GM12864 (cell line): ENCODE measurements at regions not wholly inside any gene's neighbourhood (a gene's known extent, or its start where the extent isn't known, plus 50 kb on each side); places are given as distances from the start of the nearest gene placed in this dataset.

Source experiments
- DNase-seq: peaks from one replicate; pipeline ENCODE4 v3.0.0-alpha.2; 2011; ENCODE audit warnings: low read depth
- H3K4me3 ChIP-seq: 2 replicates; pipeline ENCODE4 v1.5.1; 2011; ENCODE audit warnings: mild to moderate bottlenecking, low read depth, low read length, control low read depth
- TF ChIP-seq, protein P1 (sequence below): IDR thresholded peaks from 2 replicates; pipeline ENCODE4 v1.5.1; 2011; ENCODE audit warnings: low read depth, mild to moderate bottlenecking, moderate library complexity, low read length, control low read depth, inconsistent platforms; ENCODE audit errors: missing control alignments

DNA sequence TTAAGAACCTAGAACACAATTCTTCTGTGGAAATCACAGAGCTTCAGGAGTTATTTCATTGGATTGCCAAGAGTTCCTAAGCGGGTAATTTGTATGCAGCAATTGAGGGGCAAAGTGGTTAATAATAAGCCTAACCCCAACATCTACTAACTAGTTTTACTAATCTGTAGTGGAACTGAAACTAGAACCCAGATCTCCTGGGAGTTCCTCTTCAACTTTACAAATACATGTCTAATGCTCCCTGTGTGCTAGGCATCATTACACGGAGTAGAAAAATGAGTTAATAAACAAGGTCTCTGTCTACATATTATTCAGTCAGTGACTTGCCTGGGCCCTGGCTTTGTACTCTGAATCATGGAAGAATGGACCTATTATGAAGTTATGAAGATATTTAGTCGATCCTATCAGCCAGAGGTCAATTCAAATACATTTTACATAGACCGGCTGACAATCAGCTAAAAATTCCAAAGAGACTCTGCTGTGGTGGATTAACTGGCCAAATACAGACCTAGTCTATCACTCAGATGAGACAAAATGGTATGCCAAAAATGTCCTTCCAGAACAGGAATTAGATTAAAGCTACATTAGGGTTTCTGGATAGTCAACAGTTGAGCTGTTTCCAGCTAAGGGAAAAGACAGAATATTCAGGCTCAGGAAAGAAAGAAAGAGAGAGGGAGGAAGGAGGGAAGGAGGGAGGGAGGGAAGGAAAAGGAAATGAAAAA lies 326.0 kb downstream of the FBXW7 start:
- H3K4me3 ChIP-seq = no peak overlapping the region
- TF ChIP-seq, protein P1, sequence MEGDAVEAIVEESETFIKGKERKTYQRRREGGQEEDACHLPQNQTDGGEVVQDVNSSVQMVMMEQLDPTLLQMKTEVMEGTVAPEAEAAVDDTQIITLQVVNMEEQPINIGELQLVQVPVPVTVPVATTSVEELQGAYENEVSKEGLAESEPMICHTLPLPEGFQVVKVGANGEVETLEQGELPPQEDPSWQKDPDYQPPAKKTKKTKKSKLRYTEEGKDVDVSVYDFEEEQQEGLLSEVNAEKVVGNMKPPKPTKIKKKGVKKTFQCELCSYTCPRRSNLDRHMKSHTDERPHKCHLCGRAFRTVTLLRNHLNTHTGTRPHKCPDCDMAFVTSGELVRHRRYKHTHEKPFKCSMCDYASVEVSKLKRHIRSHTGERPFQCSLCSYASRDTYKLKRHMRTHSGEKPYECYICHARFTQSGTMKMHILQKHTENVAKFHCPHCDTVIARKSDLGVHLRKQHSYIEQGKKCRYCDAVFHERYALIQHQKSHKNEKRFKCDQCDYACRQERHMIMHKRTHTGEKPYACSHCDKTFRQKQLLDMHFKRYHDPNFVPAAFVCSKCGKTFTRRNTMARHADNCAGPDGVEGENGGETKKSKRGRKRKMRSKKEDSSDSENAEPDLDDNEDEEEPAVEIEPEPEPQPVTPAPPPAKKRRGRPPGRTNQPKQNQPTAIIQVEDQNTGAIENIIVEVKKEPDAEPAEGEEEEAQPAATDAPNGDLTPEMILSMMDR = no peak
- DNase-seq = no peak

DNA sequence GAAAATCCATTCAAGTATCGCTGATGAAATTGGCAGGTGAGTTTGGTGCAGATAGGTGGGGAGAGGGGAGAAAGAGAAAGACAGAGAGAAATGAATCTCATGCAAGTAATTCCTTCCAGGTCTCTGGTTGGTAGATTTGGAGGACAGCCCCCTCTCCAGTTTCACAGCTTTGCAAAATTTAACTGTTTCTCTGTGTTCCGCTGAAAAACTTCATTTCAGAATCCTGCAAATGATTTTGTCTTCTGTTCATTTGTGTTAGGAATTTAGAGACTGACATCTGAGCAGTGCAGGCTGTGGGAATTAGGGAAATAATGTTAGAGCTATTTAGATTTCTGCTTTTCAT lies 328.5 kb downstream of the FBXW7 start:
- TF ChIP-seq, protein P1 = no peak
- DNase-seq = no peak

DNA sequence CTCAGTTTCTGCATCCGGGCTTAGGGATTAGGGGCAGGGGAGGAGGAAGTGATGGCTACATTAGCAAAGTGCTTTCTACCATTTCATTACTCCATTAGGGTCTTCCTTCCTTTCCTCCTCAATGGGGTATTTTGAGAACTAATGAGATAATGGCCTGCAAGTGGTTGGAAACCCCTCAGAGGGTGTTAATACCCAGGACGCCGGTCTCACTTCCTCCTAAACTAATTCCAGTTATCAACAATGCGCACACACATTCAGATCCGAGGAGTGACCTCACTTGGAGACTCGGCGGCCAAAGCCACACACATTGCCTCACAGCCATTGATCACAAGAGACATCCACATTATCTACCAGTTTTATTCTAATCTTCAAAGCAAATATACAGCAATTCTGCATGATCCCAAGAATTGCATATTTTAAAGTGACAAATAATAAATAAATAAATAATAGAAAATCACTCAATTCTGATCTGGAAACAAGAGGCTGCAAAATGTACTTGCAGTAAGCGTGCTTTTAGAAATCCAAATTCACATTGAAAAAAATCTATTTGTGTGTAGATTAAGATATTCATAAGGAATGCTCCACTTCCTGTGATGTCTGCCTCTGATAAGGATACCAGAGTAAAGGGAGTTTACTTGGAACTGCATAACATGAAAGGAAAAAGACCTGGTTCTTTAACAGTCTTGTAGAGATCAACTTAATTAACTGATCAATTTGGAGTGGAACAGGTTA lies 329.1 kb downstream of the FBXW7 start:
- TF ChIP-seq, protein P1 = no peak
- no peak overlapping the region for H3K4me3 ChIP-seq
- DNase-seq = no peak

More for the DNA sequence above, 328.5 kb downstream of the FBXW7 start:
- H3K4me3 ChIP-seq = no peak overlapping the region

DNA sequence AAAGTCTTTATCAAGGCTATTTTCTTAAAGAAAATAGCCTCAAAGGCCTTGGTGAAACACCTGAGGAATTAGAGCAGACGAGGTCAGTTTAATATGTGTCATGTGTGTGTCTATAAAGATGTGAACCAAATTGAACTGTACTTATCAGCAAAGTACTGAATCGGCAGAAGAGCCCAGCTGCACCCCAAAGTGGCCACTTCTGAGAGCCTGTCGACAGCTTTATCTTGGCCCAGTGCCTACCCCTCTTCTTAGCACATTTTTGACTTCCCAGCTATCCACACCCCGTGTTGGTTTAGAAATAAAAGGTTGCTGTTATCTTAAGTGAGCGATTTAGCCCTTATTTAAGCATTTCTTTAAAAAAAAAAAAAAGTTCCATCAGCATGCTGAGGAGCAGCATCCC lies 329.7 kb downstream of the FBXW7 start:
- no peak overlapping the region for H3K4me3 ChIP-seq
- no peak for DNase-seq
- TF ChIP-seq, protein P1 = no peak

DNA sequence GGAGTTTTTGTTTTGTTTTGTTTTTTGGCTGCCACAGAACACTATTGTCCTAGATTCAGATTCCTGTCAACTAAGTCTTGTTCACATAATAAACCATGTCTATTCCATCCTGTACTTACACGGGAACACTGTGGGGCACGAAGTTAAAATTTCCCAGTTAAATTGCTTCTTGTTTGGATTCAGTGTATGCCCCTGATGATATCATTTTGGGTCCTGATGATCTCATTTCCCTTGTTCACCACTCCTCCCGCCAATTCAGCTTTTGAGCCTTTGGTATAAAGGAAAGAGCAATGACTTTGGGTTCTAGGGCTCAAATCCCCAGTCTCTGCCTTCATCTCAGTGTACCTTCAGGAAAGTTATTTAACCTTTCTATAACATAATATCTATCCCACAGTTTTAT lies 333.5 kb downstream of the FBXW7 start:
- no peak for DNase-seq
- no peak overlapping the region for H3K4me3 ChIP-seq
- TF ChIP-seq, protein P1 = no peak

DNA sequence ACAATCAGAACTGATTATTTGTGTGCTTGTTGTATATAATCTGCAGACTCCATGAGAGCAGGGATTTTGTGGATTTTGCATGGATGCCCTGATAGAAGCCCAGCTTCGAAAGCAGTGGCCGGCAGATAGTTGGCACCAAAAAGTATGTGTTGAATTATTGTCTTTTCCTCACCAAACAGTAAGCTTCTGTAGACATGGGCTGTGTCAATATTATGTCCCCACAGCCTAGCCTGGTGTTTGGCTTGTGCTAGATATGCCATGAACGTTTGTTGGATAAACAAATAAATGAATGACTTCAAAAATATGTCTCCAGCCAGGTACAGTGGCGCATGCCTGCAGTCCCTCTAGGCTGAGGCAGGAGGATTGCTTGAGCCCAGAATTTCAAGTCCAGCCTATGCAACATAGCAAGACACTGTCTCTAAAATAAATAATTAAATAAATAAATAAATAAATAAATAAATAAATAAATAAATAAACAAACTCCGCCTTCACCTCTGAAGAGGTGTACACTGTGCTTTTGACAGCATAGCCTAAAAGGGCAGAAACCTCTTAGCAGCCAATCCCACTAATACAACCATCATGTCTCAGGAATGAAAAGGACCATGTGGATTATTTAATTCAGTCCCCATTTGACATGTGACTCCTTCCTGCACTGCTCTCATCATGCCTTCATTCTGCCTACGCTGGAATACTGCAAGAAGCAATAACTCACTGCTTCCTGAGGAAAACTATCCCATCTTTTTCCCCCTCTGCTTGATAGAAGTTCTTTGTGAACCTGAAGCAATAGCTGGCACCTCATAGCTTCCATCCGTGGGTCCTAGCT lies 335.2 kb downstream of the FBXW7 start:
- DNase-seq = no peak
- TF ChIP-seq, protein P1 = no peak

More for the DNA sequence above, 335.2 kb downstream of the FBXW7 start:
- H3K4me3 ChIP-seq = no peak overlapping the region
